HCT116 (cell line): ENCODE measurements at regions not wholly inside any gene's neighbourhood (a gene's known extent, or its start where the extent isn't known, plus 50 kb on each side); places are given as distances from the start of the nearest gene placed in this dataset.

Experiments
- ATAC-seq: fragments of 200-7000 bp; cut with Tn5 transposase; 2 replicates; pipeline ENCODE4 v1.9.1; 2020; ENCODE audit warnings: mild to moderate bottlenecking, moderate library complexity
- BruUV-seq: library from RNA; stranded (reverse); fragments of 400-500 nt; replicated peaks from 2 replicates; lab custom pipeline; 2021; lab: Mats Ljungman, UMichigan
- CTCF ChIA-PET: fragments of 300-600 bp; sonication (Branson Sonifier 250); formaldehyde crosslinking; loops from one replicate; lab custom pipeline; 2021; ENCODE audit warnings: antibody characterized with exemption; lab: Charles Lee
- POLR2A ChIA-PET: fragments of 300-600, 350-600 bp; sonication (Branson Sonifier 250); formaldehyde crosslinking; loops from one replicate; lab custom pipeline; 2021; ENCODE audit warnings: antibody characterized with exemption; lab: Charles Lee
- RAD21 ChIA-PET, 2 experiments: fragments of 300-600 bp; sonication (Branson Sonifier 250); formaldehyde crosslinking; loops; one replicate each; lab custom pipeline; 2023; ENCODE audit warnings: low total read pairs in 2 of 2; ENCODE audit not compliant: uncharacterized antibody in 2 of 2, unreplicated experiment in 2 of 2, low non-redundant PET in 1 of 2; lab: Charles Lee
- DNase-seq: peaks from one replicate; pipeline ENCODE4 v3.0.0-alpha.2; 2010; ENCODE audit warnings: low read depth, low spot score
- H2AFZ ChIP-seq: fragments of 200-600 bp; shearing (Covaris generic), sonication (generic); 2 replicates; pipeline ENCODE4 v1.6.1; 2017; ENCODE audit warnings: low read depth, mixed run types, mixed read lengths, antibody characterized with exemption, low read length; ENCODE audit not compliant: poor library complexity, severe bottlenecking
- H3K27ac ChIP-seq: 2 replicates; pipeline ENCODE4 v1.5.1; 2012; ENCODE audit warnings: low read depth, low read length
- H3K27me3 ChIP-seq: fragments of 200-600 bp; sonication (generic); 2 replicates; pipeline ENCODE4 v1.6.1; 2016; ENCODE audit warnings: mixed run types, low read length, mixed read lengths; ENCODE audit not compliant: insufficient read depth
- H3K36me3 ChIP-seq, 2 experiments: fragments of 200-500 bp in 1 of 2; fragments of 200-600 bp in 1 of 2; sonication (Bioruptor generic) in 1 of 2; sonication (generic) in 1 of 2; 2 replicates each; pipeline versions ENCODE4 v1.5.1 to v1.6.1; 2014 to 2016; ENCODE audit warnings: low read length in 2 of 2, inconsistent platforms in 1 of 2, mixed read lengths in 1 of 2, mixed run types in 1 of 2; ENCODE audit not compliant: insufficient read depth in 2 of 2, control insufficient read depth in 1 of 2
- H3K4me1 ChIP-seq, 2 experiments: fragments of 200-600 bp in 1 of 2; sonication (generic) in 1 of 2; 2 replicates each; pipeline versions ENCODE4 v1.5.1 to v1.6.1; 2012 to 2017; ENCODE audit warnings: low read length in 2 of 2, inconsistent platforms in 1 of 2, mild to moderate bottlenecking in 1 of 2, mixed read lengths in 1 of 2, mixed run types in 1 of 2, moderate library complexity in 1 of 2; ENCODE audit not compliant: insufficient read depth in 2 of 2, control insufficient read depth in 1 of 2
- H3K4me2 ChIP-seq: fragments of 200-600 bp; sonication (generic); 2 replicates; pipeline ENCODE4 v1.6.1; 2017; ENCODE audit warnings: mixed run types, low read length, mixed read lengths
- H3K4me3 ChIP-seq, 2 experiments: fragments of 200-600 bp in 1 of 2; sonication (generic) in 1 of 2; replicated peaks in 1 of 2; 2 replicates each; pipeline ENCODE4 v1.5.1; 2011 to 2016; ENCODE audit warnings: low read length in 2 of 2, control low read depth in 1 of 2, low read depth in 1 of 2, mild to moderate bottlenecking in 1 of 2, mixed read lengths in 1 of 2, mixed run types in 1 of 2
- H3K79me2 ChIP-seq: fragments of 200-600 bp; sonication (generic); 2 replicates; pipeline ENCODE4 v1.6.1; 2017; ENCODE audit warnings: mild to moderate bottlenecking, mixed run types, low read length, moderate library complexity, mixed read lengths; ENCODE audit not compliant: insufficient read depth
- H3K9ac ChIP-seq: fragments of 200-600 bp; sonication (generic); 2 replicates; pipeline ENCODE4 v1.6.1; 2016; ENCODE audit warnings: low read length, mixed read lengths
- H3K9me2 ChIP-seq: fragments of 200-600 bp; sonication (generic), shearing (Covaris generic); 2 replicates; pipeline ENCODE4 v1.6.1; 2017; ENCODE audit warnings: mixed run types, mild to moderate bottlenecking, moderate library complexity; ENCODE audit not compliant: insufficient read depth
- H3K9me3 ChIP-seq, 2 experiments: fragments of 200-500 bp in 1 of 2; fragments of 200-600 bp in 1 of 2; sonication (Bioruptor generic) in 1 of 2; sonication (generic) in 1 of 2; 2 replicates each; pipeline ENCODE4 v1.6.1; 2014 to 2017; ENCODE audit warnings: low read length in 2 of 2, mixed read lengths in 2 of 2, inconsistent platforms in 1 of 2, low read depth in 1 of 2, mild to moderate bottlenecking in 1 of 2, mixed run types in 1 of 2, moderate library complexity in 1 of 2; ENCODE audit not compliant: control insufficient read depth in 1 of 2, insufficient read depth in 1 of 2
- H4K20me1 ChIP-seq: fragments of 200-600 bp; sonication (generic), shearing (Covaris generic); 2 replicates; pipeline ENCODE4 v1.6.1; 2017; ENCODE audit warnings: mixed run types, mild to moderate bottlenecking, moderate library complexity; ENCODE audit not compliant: insufficient read depth
- CEBPB ChIP-seq: IDR thresholded peaks from 2 replicates; pipeline ENCODE4 v1.6.1; 2012; ENCODE audit warnings: low read depth
- CTCF ChIP-seq, 3 experiments: fragments of 200-600 bp in 1 of 3; sonication (generic) in 1 of 3; IDR thresholded peaks in 2 of 3; conservative IDR thresholded peaks in 1 of 3; 2 replicates each; pipeline ENCODE4 v1.5.1; 2012 to 2017; ENCODE audit warnings: low read depth in 2 of 3, low read length in 2 of 3, antibody characterized with exemption in 1 of 3, borderline replicate concordance in 1 of 3, control low read depth in 1 of 3, mild to moderate bottlenecking in 1 of 3, mixed read lengths in 1 of 3, mixed run types in 1 of 3, moderate library complexity in 1 of 3; ENCODE audit not compliant: insufficient read depth in 1 of 3
- EZH2phosphoT487 ChIP-seq: fragments of 200-600 bp; IDR thresholded peaks from 2 replicates; pipeline ENCODE4 v1.6.1; 2018; ENCODE audit warnings: antibody characterized with exemption, borderline replicate concordance
- FOSL1 ChIP-seq: IDR thresholded peaks from 2 replicates; pipeline ENCODE4 v1.6.1; 2012; ENCODE audit warnings: low read depth
- JUND ChIP-seq: IDR thresholded peaks from 2 replicates; pipeline ENCODE4 v1.6.1; 2012
- MAX ChIP-seq: IDR thresholded peaks from 2 replicates; pipeline ENCODE4 v1.6.1; 2012
- POLR2AphosphoS5 ChIP-seq: IDR thresholded peaks from 2 replicates; pipeline ENCODE4 v1.6.1; 2011; ENCODE audit warnings: mild to moderate bottlenecking, low read depth, low read length, moderate library complexity
- RAD21 ChIP-seq: IDR thresholded peaks from 2 replicates; pipeline ENCODE4 v1.6.1; 2012; ENCODE audit warnings: low read depth, mild to moderate bottlenecking
- SIN3A ChIP-seq: IDR thresholded peaks from 2 replicates; pipeline ENCODE4 v1.6.1; 2012; ENCODE audit warnings: low read depth
- SRF ChIP-seq: IDR thresholded peaks from 2 replicates; pipeline ENCODE4 v1.6.1; 2012; ENCODE audit warnings: low read depth
- TCF7L2 ChIP-seq: IDR thresholded peaks from 2 replicates; pipeline ENCODE4 v1.7.0; 2011; ENCODE audit warnings: borderline replicate concordance, inconsistent platforms; ENCODE audit not compliant: insufficient read depth, insufficient read length; ENCODE audit errors: extremely low read depth
- ZFX ChIP-seq: fragments of 450-650 bp; IDR thresholded peaks from 2 replicates; pipeline ENCODE4 v1.6.1; 2017
- intact Hi-C: fragments of 100-400 bp; cut with micrococcal nuclease; formaldehyde crosslinking; loops from 2 replicates; pipeline ENCODE4 v1.10.0; 2022

- RAD21 ChIA-PET: no interaction called here
- POLR2A ChIA-PET: no interaction called here
- no peaks in the 10 kb centered on the region for H3K27me3 ChIP-seq
Observed at GRCh38 chr18:21191596-21192307, 50.3 kb upstream of the GREB1L start.

More at GRCh38 chr18:21191596-21192307, 50.3 kb upstream of the GREB1L start:
- intact Hi-C loops: loop anchor here (5.0 to 10.0 kb wide), 2 partner anchors 661 to 1373 kb away; no protein-coding TSS in a partner anchor
- Histone ChIP-seq H3K9me3 (no peaks in the 10 kb centered on the region), H3K4me1 (peaks cover 0 to 16% of the 10 kb centered on the region in 2 experiments; a peak in 2 of 4 replicates), H3K4me3 (no peak overlapping the region), H3K4me2 (no peak overlapping the region), H3K79me2 (no peaks in the 10 kb centered on the region), H3K36me3 (no peaks in the 10 kb centered on the region), H2AFZ (peak overlapping the region; percentile 75), H3K27ac (no peak overlapping the region), H3K9ac (no peak overlapping the region), H3K9me2 (no peaks in the 10 kb centered on the region), H4K20me1 (no peaks in the 10 kb centered on the region)
- peak; percentile 57 for DNase-seq
- TF ChIP-seq RAD21 (peak; percentile 71), FOSL1 (no peak), SRF (no peak), EZH2phosphoT487 (no peak), POLR2AphosphoS5 (no peak), JUND (no peak), CEBPB (no peak), TCF7L2 (no peak), SIN3A (no peak), CTCF (IDR thresholded peaks at IDR 0.05 in 2 of 3, conservative IDR thresholded peaks at IDR 0.05 in 1 of 3; ENCODE audit: borderline replicate concordance in 1 of 3, insufficient read depth in 1 of 3, low read depth in 2 of 3, low read length in 2 of 3) (peak; percentile 72 to 91 (median 77)), MAX (no peak), ZFX (no peak)
- CTCF ChIA-PET: interaction anchor here (0.6 to 2.9 kb wide), 14 partner anchors 11 to 1004 kb away, joined by 3 to 32 read pairs (median 3); partner anchors contain the start of genes ESCO1 and ROCK1
- BruUV-seq: no TSS peak
- ATAC-seq: peak; percentile 92
